Gastroesophageal sphincter (tissue), 3 donors: ENCODE measurements at regions not wholly inside any gene's neighbourhood (a gene's known extent, or its start where the extent isn't known, plus 50 kb on each side); places are given as distances from the start of the nearest gene placed in this dataset.

Experiments
- CTCF ChIP-seq, 4 experiments: fragments of 200-600 bp in 2 of 4; fragments of 450-650 bp in 2 of 4; sonication (generic) in 1 of 4; IDR thresholded peaks; one replicate each; pipeline ENCODE4 v1.5.1; 2017 to 2019; ENCODE audit warnings: antibody characterized with exemption in 4 of 4, mild to moderate bottlenecking in 2 of 4, moderate library complexity in 2 of 4
- POLR2A ChIP-seq, 2 donors: fragments of 450-650 bp; IDR thresholded peaks; one replicate each; pipeline ENCODE4 v1.6.1; 2017; ENCODE audit warnings: antibody characterized with exemption in 2 of 2, mild to moderate bottlenecking in 2 of 2, moderate library complexity in 1 of 2

- no peak for TF ChIP-seq CTCF (IDR thresholded peaks at IDR 0.05)
- TF ChIP-seq POLR2A (IDR thresholded peaks at IDR 0.05): no peak
These were observed 403.6 kb upstream of the TUSC1 start for GRCh38 chr9:26081847-26082246.
